Sigmoid colon (tissue), 4 donors: ENCODE measurements at regions not wholly inside any gene's neighbourhood (a gene's known extent, or its start where the extent isn't known, plus 50 kb on each side); places are given as distances from the start of the nearest gene placed in this dataset.

ENCODE experiments used
- POLR2A ChIP-seq, 2 donors: fragments of 450-650 bp; IDR thresholded peaks; one replicate each; pipeline ENCODE4 v1.6.1; 2016; ENCODE audit warnings: antibody characterized with exemption in 2 of 2, mild to moderate bottlenecking in 2 of 2, moderate library complexity in 2 of 2
- POLR2AphosphoS5 ChIP-seq, 4 donors: sonication (generic); formaldehyde crosslinking; IDR thresholded peaks; one replicate each; pipeline ENCODE4 v1.6.1; 2017; ENCODE audit warnings: antibody characterized with exemption in 4 of 4
- TF ChIP-seq, protein P1 (sequence below), 4 experiments: fragments of 450-650 bp in 3 of 4; fragments of 200-600 bp in 1 of 4; IDR thresholded peaks; one replicate each; pipeline ENCODE4 v1.5.1; 2016 to 2019; ENCODE audit warnings: antibody characterized with exemption in 4 of 4, mild to moderate bottlenecking in 3 of 4, moderate library complexity in 2 of 4

DNA sequence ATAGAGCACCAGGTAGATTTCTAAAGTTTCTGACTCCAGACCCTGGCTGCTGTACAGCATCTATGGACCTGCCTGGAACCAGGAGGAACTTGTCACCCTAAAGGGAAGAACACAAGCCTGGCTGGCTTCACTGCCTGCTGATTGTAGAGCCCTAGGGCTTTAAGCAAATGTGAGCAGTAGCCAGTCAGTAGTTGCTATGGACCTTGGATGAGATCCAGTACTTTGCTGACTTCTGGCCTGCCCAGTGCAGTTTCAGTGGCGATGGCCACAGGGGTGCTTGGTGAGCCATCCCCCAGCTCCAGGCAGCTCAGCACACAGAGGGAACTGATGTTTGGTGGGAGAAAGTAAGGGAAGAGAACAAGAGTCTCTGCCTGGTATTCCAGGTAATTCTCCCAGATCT is 68.4 kb downstream of the ATP6V1G3 start:
- TF ChIP-seq, protein P1, sequence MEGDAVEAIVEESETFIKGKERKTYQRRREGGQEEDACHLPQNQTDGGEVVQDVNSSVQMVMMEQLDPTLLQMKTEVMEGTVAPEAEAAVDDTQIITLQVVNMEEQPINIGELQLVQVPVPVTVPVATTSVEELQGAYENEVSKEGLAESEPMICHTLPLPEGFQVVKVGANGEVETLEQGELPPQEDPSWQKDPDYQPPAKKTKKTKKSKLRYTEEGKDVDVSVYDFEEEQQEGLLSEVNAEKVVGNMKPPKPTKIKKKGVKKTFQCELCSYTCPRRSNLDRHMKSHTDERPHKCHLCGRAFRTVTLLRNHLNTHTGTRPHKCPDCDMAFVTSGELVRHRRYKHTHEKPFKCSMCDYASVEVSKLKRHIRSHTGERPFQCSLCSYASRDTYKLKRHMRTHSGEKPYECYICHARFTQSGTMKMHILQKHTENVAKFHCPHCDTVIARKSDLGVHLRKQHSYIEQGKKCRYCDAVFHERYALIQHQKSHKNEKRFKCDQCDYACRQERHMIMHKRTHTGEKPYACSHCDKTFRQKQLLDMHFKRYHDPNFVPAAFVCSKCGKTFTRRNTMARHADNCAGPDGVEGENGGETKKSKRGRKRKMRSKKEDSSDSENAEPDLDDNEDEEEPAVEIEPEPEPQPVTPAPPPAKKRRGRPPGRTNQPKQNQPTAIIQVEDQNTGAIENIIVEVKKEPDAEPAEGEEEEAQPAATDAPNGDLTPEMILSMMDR (IDR thresholded peaks at IDR 0.05), result no peak
- no peak for TF ChIP-seq POLR2AphosphoS5 (IDR thresholded peaks at IDR 0.05)
- TF ChIP-seq POLR2A (IDR thresholded peaks at IDR 0.05), result no peak
